Activated CD4-positive, CD25-positive, alpha-beta regulatory T cell treated with anti-CD3 and anti-CD28 coated beads, Interleukin-2, amount 50 U/mL, for 16 hours (primary cell): ENCODE measurements at regions not wholly inside any gene's neighbourhood (a gene's known extent, or its start where the extent isn't known, plus 50 kb on each side); places are given as distances from the start of the nearest gene placed in this dataset.

Experiments
- DNase-seq: peaks from one replicate; pipeline ENCODE4 v3.0.0-alpha.2; 2020; ENCODE audit warnings: low read depth, low spot score

DNA sequence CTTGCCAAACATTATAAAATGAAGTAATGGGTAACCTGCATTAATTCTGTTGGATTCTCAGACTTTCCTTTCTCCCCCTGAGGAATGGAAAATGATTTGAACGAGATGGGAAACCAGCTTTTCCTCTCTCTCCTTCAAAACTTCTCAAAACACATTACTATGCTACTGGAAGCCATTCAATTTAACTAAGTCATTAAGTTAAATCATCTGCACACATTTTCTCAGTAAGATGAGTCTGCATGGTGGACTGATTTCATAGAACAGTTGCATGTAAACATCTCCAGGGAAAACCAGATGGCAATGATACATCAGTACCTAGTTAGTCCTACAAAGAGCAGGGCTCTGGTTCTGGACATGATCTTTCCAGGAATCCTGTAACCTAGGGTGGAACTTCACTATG is 59.9 kb downstream of the BMP4 start:
- DNase-seq = no peak

DNA sequence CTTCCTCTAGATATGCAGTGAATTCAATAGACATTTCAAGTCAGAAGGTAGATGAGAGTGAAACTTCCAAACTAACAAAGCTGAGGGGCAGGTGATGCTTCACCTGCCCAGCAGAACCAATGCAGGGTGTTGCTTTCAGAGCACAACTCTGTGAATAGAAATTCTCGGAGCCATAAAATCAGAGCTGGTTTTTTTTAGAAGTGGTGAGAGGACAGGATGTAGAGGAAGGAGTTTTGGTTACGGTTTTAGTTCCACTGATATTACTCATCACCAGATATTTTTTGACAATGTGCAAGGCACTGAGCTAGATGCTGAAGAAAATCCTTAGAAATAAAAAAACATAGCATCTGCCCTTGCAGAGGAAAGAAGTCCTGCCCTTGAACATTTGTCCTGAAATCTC is 62.2 kb downstream of the BMP4 start:
- DNase-seq = no peak

DNA sequence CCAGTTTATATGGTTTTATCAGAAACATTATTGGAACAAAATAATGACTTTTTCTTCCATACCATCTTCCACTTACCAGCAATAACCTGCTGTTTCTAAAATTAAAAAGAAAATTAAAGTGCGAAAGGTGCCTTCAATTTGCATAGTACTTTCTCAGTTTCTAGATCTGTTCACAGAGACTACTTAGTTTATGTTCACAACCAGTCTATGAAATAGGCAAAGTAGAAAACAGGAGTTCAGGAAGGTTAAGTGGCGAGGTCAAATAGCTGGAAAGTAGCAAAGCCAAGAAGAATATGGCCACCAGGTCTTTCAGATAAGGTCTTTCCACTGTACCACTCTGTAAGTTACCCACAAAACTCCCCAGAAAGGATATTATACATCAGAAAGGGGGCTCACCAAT is 63.3 kb downstream of the BMP4 start:
- no peak for DNase-seq

DNA sequence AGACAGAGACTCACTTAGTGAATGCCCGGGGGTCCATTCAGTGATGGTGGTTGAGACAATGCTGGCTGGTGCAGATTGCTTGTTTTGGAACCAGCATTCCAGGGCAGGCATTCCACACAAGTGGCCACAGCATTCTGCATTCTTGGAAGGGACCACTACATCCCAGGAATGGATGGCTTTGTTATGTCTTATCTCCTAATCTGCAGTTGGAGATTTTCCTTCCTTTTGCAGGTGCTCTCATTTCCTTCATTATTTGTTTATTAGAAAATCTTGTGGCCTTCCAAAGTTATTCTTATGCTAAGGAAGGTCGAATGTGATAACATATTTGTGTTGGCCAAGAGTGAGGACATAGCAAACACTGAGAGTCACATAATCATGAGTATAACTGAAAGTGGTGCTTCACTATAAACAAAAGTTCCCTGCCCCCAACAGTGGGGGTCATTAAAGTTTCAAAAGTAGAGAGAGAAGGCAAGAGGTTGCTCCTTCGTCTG is 66.0 kb downstream of the BMP4 start:
- DNase-seq = no peak

DNA sequence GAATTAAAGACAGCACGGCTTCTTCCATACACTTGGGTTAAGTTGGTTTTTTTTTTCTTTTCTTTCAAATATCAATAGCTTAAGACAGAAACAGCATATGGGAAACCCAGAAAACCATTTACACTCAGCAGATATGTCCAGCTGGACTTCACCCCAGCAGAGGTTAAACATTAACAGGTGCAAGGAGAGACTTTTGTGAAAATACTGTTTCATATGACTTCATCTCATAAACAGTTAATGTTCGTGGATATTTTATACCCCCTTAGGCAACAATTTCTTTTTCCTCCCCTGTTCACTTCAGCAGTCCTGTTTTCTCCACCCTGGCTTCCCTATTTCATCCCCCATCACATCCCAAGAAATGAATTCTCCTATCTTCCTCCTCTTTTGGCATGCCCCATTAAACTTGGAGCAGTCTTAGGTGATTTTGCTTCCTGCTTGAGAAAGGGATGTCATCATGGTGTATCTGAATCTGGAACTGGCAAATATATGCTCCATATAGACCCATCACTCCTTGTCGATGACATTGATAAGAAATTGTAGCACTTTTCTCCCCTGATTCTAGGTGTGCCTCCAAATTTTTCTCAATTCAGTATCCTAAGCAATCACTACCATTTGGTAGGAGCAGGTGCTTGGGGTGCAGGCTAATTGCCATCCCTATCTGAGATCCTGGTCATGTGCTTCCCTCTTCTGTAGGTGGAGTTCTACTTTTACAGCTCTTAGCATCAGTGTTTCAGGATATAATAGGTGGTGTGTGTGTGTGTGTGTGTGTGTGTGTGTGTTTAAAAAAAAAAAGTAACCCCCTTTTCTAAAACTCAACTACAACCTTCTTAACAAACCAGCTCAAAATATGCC is 67.9 kb downstream of the BMP4 start:
- DNase-seq = no peak

DNA sequence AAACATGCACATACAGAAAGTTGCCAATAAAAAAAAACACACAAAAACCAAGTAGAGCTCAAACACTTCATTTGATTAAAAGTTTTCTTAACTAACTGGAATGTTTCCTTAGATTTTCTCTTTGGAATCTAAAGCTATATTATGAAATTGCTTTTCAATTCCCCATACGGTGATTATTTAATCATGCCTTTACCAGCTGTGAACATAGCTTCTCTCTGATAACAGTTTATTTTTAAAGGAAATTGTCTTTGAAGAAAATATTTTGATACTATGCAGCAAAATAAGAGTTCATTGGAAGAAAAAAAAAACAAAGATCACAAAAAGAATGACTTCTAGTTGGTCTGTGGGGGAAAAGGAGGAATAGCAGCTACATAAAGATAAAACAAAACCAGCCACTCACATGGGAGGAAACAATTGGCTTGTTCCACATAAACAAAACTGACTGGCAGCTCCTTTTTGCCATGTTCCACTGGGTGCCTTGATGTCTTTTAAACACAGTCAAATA is 71.4 kb downstream of the BMP4 start:
- DNase-seq = no peak

DNA sequence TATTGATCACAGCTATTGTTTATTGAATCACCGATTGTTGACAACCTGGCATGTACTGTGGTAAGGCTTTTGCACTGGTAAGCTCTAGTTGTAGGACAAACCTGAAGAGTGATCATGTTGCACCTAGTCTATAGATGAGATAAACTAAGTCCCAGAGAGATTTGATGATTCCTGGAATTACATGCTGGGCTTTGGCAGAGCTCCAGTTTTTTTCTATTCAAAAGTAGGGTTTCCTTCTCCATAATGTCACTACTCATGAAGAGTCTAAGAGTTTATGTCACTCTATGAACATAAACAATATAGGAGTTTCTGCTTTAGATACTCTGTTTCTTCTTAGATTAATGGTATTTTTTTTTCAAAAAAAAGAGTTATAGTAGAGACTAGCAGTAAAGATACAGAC is 72.0 kb downstream of the BMP4 start:
- no peak for DNase-seq

DNA sequence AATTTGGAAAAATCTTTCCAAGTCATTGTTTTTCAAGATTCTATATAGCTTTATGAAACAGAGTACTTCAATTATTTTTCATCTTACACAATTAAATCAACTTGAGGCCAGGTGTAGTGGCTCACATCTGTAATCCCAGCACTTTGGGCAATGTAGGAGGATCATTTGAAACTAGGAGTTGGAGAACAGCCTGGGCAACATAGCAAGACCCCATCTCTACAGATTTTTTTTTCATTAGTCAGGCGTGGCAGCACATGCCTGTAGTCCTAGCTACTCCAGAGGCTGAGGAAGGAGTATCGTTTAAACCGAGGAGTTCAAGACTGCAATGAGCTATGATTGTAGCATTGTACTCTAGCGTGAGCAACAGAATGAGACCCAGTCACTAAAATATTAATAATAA is 72.9 kb downstream of the BMP4 start:
- DNase-seq = no peak

DNA sequence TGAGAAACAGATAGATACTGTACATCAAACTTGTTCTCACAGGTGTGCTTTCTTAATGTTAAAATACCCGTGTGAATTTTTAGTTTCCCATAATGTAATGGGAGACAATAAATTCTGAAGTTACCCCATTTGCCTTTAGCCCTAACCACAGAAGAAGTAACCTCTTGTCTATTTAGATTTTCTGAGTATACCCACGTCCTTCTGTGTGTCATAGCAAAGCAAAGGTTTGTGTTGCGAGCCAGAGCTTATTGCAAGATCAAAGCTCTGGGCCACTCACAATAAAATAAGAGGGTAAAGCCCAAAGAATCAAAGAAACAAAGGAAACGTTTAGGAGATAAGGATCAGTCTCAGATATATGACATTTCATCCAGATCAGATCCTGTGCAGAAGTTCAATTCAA is 73.9 kb downstream of the BMP4 start:
- DNase-seq = no peak

DNA sequence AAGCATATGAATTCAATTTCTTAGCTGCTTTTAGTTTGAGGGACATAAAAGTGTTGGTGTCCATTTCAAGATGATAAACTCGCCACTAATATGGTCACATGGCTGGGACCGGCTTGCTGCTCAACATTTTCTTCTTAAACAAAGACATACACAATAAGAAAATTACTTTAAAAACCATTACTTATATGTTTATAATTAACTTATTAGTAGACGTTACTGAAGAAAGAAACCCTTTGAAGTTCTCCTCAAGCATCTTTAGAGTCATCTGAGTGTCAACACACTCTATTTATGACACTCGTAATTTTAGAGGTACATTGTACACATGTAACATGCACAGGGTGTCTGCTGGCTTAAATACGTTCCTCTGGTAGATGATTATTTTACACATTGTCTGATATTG is 74.7 kb downstream of the BMP4 start:
- no peak for DNase-seq

DNA sequence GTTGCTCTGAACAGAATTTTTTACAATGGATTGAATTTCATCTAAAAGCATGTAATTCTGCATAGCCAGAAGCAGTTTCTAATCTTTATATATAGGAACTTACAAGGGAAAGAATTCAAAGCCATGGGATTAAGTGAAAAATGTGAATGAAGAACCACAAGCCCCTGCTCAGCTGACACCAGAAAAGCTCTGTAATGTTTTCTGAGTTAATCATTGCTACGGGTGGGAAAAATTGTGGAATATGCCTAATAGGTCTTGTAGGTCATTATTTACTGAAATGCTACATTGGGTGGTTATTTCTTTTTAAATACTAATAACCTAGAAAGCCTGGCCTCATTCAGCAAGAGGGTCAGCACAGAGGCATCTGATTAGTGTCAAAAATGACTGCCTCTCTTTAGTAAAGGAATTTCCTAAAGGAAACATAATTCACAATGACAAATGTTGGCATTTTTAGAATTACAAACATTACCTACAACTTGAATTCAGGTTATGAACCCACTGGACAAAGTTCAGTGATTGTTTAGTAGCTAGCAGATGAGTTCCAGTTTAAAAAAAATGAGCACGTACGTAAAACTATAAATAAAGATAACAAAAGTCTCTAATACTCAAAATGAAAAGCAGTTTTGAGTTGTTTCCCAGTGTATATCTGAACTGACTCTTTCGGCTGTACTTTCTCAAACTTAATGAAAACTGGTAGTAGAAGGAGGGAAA is 75.3 kb downstream of the BMP4 start:
- DNase-seq = no peak

DNA sequence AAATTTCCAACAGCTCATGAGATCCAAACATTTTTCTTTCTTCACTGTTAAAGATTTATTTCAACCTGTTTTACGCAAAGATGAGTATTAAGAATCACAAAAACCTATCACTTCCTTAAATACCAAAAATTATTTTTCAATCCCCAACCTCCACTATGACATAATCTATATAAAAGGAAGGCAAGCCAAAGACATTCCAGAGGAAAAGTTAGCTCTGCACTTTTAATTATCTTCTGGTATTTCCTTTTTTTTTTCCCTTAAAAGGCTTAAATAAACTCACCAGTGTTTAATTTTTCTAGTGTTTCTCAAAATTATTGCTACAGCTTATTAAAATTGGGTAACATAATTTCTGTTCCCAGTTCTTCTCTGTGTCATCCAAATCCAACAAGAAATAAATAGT is 75.9 kb downstream of the BMP4 start:
- DNase-seq = no peak

DNA sequence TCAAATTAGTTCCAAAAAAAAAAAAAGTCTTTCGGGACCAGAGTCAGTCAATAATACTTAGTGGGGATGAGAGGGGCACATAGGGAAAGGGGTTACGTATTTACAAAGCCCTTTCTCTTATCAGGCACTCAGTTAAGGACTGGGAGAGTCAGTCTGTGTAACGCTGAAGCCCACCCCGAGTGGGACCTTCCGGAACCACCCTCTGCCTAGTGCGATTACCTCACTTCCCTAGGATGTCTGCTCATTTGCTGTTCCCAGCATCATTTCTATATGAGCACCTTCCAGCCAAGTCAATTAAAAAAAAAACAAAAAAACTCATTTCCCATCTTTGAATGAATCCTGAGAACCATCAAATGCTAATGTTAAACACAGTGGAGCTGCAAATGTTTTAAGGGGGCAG is 76.9 kb downstream of the BMP4 start:
- no peak for DNase-seq

DNA sequence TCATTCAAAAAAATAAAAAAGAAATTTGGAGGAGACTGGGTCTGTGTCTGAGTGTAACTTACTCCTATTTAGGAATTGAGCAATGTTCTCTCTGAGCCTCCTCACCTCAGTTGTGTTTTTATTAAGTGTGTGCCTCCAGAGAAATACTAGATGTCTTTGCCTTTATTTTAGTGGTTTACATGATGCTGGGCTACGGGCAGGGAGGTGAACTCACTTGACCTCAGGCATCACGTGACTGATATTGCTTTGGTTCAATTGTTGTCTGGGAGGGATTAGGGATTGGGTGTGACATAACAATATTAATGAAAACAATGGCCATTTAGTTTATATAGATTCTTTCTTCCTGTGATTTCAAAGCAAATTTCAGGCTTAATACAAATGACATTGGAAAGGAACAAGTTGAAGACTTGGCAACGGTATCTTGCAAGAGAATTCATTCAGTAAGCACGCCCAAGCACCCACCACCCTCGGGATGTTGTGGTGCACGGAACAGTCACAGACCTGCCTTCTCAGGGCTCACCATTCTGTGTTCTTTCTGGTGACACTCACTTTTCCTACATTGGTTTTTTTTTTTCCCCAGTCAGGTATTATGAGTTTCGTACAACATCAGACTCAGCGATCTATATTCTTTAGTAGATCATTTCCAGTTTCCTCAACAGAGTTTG is 77.5 kb downstream of the BMP4 start:
- DNase-seq = no peak

DNA sequence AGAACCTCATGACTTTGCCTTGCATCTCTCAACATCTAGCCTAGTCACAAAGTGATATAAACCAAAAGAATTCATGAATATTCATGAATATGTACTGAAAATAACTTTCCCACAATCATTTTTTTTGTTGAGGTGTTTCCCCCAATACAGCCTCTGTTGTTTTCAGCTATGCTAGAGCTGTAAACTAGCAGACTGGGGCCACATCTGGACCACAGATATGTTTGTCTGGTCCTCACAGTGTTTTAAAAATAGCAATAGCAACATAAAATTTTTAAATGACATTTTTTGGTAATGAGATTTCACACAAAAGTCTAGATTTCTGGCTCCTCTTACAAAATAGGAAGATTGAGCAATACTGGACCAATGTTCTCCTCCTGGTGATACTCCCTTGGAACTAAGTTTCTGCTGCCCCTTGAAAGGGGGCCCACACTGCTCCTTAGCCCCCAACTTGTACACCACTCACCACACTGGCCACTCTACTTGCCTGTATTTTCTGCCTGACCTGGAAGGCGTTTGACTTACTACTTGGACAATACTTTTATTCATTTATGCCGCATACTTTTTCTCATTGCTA is 81.2 kb downstream of the BMP4 start:
- DNase-seq = no peak

DNA sequence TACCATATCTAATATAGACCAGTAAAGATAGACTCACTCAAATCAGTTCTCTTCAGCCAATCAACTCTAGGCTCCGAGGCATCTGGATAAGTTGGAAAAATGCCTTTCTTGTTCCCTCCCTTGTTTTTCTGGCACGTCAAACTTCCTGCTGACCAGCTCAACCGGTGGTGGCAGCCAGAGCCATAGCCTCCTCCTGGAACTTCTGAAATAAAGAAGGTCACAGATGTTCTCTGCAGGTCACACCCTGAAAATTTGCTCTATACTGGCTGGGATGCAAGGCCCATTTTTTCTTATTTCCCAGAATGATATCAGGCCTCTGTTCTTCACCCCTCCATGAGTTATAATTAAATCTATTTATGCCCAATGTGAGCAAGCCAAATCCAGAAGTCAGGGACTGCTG is 81.9 kb downstream of the BMP4 start:
- no peak for DNase-seq

DNA sequence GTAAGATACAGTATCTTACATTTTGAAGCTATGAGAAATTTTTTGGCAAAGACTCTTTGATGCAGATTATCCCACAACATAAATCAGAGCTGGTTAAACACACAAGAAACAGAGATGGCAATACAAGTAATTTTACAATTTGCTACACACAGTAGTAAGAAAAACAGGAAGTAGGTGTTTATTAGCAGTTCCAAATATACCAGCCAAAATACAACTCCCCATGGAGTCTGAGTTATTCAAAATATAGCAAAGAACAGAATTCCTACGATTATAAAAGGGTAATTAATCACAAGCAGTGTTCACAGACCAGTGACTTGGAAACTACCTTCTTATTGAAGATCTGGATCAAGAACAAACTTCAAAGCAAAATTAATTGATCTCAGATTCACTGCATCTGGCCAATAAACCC is 83.9 kb downstream of the BMP4 start:
- no peak for DNase-seq

DNA sequence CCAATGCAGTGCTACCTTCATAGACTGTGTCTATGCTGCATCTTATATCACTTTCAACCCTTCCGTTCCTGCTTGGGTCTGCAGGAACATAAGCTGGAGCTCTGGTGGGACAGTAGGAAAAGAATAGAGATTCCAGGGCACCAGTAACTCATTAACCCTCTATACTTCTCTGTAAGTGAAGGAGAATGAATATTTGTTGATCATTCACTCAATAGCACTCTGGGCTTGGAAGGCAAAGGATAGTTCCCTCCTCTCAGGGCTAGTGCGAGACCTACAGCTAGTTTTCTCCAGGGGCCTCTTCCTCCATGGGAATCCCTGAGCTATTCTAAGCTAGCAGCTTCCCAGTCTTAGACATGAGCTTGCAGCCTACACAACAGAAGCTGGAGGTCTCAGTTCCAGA is 84.7 kb downstream of the BMP4 start:
- DNase-seq = no peak

DNA sequence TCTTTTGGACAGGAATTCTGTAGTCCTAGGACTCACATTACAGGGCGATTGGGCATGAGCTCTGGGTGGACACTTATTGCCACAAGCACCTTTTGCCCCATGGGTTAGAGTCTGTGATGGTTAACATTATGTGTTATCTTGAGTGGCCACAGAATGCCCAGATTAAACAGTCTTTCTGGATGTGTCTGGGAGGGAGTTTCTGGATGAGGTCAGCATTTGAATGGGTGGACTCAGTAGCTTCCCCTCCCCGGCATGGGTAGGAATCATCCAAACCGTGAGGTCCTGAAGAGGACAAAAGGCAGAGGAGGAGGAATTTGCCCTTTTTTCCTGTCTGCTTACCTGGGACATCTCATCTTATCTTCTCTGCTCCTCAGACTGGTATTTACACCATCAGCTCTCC is 85.6 kb downstream of the BMP4 start:
- no peak for DNase-seq

DNA sequence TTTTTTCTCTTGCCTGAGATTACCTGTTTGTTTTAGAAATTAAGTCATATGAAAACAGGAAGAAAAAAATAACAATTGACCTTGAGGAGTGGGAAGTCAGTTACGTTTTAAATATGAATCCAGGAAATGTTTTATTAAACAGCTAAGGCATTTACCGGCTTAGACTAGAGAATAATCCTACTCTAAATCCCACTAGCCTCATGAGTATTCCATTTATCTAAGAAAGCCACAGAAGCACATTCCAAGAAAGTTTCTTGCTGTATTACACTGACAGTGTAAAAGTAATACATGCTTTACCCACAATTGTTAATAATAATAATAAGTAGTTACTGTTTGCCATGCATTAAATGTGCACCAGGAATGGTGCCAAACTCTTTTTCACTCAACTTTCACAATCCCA is 90.9 kb downstream of the BMP4 start:
- no peak for DNase-seq

DNA sequence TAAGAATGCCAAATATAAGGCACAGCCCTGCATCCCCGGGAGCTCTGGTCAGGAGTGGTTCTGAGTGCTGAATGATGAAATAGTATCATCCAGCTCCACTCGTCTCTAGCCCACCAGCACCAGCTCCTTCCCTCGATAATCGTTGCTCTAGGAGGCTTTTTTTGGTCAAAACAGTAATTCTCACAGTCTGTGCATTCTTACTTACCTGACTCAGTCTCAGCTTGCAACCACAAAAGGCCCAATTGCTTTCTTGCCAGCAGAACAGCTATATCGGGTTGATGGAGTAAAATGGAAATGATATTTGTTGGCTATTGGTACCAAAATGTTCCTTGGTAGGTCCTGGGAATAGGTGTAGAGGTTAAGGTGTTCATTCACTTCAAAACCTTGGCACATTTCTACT is 94.8 kb downstream of the BMP4 start:
- no peak for DNase-seq

DNA sequence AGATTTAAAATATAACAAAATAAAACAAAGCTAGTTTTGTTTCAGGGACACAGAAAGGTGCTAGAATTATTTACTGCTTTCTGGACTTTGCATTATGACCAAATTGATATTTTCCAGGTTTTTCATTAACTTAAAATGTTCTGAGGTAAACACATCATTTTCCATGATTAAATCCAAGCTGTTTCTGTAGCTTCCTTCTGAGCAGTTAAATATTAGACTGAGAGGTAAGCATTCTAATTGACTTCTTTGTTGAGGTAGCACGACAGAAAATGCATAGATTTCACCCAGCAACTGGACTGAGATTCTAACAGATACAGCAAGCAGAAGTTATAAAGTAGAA is 98.3 kb downstream of the BMP4 start:
- DNase-seq = no peak
